Endothelial cell of umbilical vein (primary cell): ENCODE measurements at regions not wholly inside any gene's neighbourhood (a gene's known extent, or its start where the extent isn't known, plus 50 kb on each side); places are given as distances from the start of the nearest gene placed in this dataset.

Experiments
- BruUV-seq: library from RNA; stranded (reverse); fragments of 400-500 nt; replicated peaks from 2 replicates; lab custom pipeline; 2021; lab: Mats Ljungman, UMichigan
- CTCF ChIA-PET: fragments of 300-600, 350-600 bp; sonication (Branson Sonifier 250); formaldehyde crosslinking; loops from one replicate; lab custom pipeline; 2021; ENCODE audit warnings: antibody characterized with exemption, inconsistent platforms; lab: Charles Lee
- POLR2A ChIA-PET: fragments of 300-600, 350-600 bp; sonication (Branson Sonifier 250); formaldehyde crosslinking; loops from one replicate; lab custom pipeline; 2021; ENCODE audit warnings: antibody characterized with exemption, inconsistent platforms; lab: Charles Lee
- DNase-seq: peaks from one replicate; pipeline ENCODE4 v3.0.0-alpha.2; 2011; ENCODE audit warnings: low read depth, low spot score
- FAIRE-seq: peaks from 2 replicates; lab custom pipeline; 2011; peaks lifted over from hg19 to GRCh38; lab: Jason Lieb, UNC
- H2AFZ ChIP-seq: 2 replicates; pipeline ENCODE4 v1.6.0; 2012; ENCODE audit warnings: low read depth, low read length, control low read depth, inconsistent platforms
- H3K27ac ChIP-seq: 2 replicates; pipeline ENCODE4 v1.5.1; 2011; ENCODE audit warnings: low read depth, mild to moderate bottlenecking, control low read depth, low read length, moderate library complexity; ENCODE audit not compliant: insufficient read depth
- H3K27me3 ChIP-seq, 2 experiments: 2 replicates each; pipeline versions ENCODE4 v1.6.0 to v1.6.1; 2011; ENCODE audit warnings: low read length in 2 of 2, mixed read lengths in 1 of 2; ENCODE audit not compliant: control insufficient read depth in 2 of 2, insufficient read depth in 2 of 2
- H3K36me3 ChIP-seq, 2 experiments: 2 replicates in 1 of 2; 3 replicates in 1 of 2; pipeline ENCODE4 v1.5.1; 2011; ENCODE audit warnings: low read length in 2 of 2, mild to moderate bottlenecking in 1 of 2, moderate library complexity in 1 of 2; ENCODE audit not compliant: control insufficient read depth in 2 of 2, insufficient read depth in 2 of 2; ENCODE audit errors: extremely low read depth in 1 of 2
- H3K4me1 ChIP-seq: 3 replicates; pipeline ENCODE4 v1.5.1; 2011; ENCODE audit warnings: mild to moderate bottlenecking, low read length; ENCODE audit not compliant: control insufficient read depth, insufficient read depth; ENCODE audit errors: extremely low read depth
- H3K4me2 ChIP-seq: 2 replicates; pipeline ENCODE4 v1.6.1; 2011; ENCODE audit warnings: low read length, control low read depth, mixed read lengths; ENCODE audit not compliant: insufficient read depth
- H3K4me3 ChIP-seq, 3 experiments: fragments of 200-600 bp in 1 of 3; sonication (generic), shearing (Covaris generic) in 1 of 3; replicated peaks in 1 of 3; 2 replicates each; pipeline ENCODE4 v1.5.1; 2011 to 2016; ENCODE audit warnings: control low read depth in 3 of 3, low read length in 3 of 3, mild to moderate bottlenecking in 2 of 3, inconsistent platforms in 1 of 3, low read depth in 1 of 3, moderate library complexity in 1 of 3; ENCODE audit not compliant: insufficient read depth in 1 of 3
- H3K79me2 ChIP-seq: 2 replicates; pipeline ENCODE4 v1.6.0; 2012; ENCODE audit warnings: low read length, inconsistent platforms; ENCODE audit not compliant: control insufficient read depth, insufficient read depth
- H3K9ac ChIP-seq: replicated peaks from 2 replicates; pipeline ENCODE3; 2011; ENCODE audit warnings: low read length, control low read depth; ENCODE audit not compliant: insufficient read depth; ENCODE audit errors: extremely low read depth
- H3K9me1 ChIP-seq: replicated peaks from 3 replicates; pipeline ENCODE4 v1.6.0; 2011; ENCODE audit warnings: mild to moderate bottlenecking, low read length; ENCODE audit not compliant: control insufficient read depth, insufficient read depth; ENCODE audit errors: extremely low read depth
- H3K9me3 ChIP-seq: replicated peaks from 2 replicates; pipeline ENCODE4 v1.5.1; 2012; ENCODE audit warnings: low read length, inconsistent platforms; ENCODE audit not compliant: control insufficient read depth, insufficient read depth
- H4K20me1 ChIP-seq: replicated peaks from 2 replicates; pipeline ENCODE3; 2011; ENCODE audit warnings: mild to moderate bottlenecking, low read length; ENCODE audit not compliant: control insufficient read depth, insufficient read depth; ENCODE audit errors: extremely low read depth
- EZH2 ChIP-seq: IDR thresholded peaks from 2 replicates; pipeline ENCODE4 v1.6.1; 2012; ENCODE audit warnings: borderline replicate concordance, low read depth, mild to moderate bottlenecking, moderate library complexity, low read length, inconsistent platforms; ENCODE audit not compliant: severe bottlenecking
- FOS ChIP-seq: IDR thresholded peaks from 2 replicates; pipeline ENCODE4 v1.6.1; 2011; ENCODE audit warnings: mild to moderate bottlenecking, low read length, moderate library complexity, borderline replicate concordance; ENCODE audit not compliant: insufficient read depth
- GATA2 ChIP-seq: IDR thresholded peaks from 2 replicates; pipeline ENCODE4 v1.7.0; 2011; ENCODE audit warnings: low read depth, mild to moderate bottlenecking, moderate library complexity, mixed read lengths, low read length; ENCODE audit not compliant: insufficient read length, insufficient read depth
- JUN ChIP-seq: IDR thresholded peaks from 2 replicates; pipeline ENCODE4 v1.6.1; 2011; ENCODE audit warnings: borderline replicate concordance, low read depth; ENCODE audit not compliant: insufficient read length, insufficient read depth
- MYC ChIP-seq: IDR thresholded peaks from one replicate; pipeline ENCODE4 v1.6.1; 2011; ENCODE audit warnings: mild to moderate bottlenecking, low read depth, low read length
- POLR2A ChIP-seq: IDR thresholded peaks from 2 replicates; pipeline ENCODE4 v1.6.1; 2012; ENCODE audit warnings: low read depth, mild to moderate bottlenecking, control low read depth, low read length
- POLR2AphosphoS5 ChIP-seq: IDR thresholded peaks from 2 replicates; pipeline ENCODE4 v1.6.1; 2012; ENCODE audit warnings: low read depth, mild to moderate bottlenecking, control low read depth, low read length, moderate library complexity; ENCODE audit not compliant: insufficient read depth
- dilution Hi-C: fragments of 300-500 bp; cut with MboI; formaldehyde crosslinking; loops from one replicate; pipeline ENCODE4 v1.15.0; 2019; ENCODE audit warnings: low sequenced_read_pairs; ENCODE audit not compliant: extremely low pct_ligation_motif_present
- intact Hi-C: fragments of 100-400 bp; cut with micrococcal nuclease; formaldehyde crosslinking; loops from one replicate; pipeline ENCODE4 v1.10.0; 2022
- TF ChIP-seq, protein P1 (sequence below): IDR thresholded peaks from 2 replicates; pipeline ENCODE4 v1.6.1; 2011; ENCODE audit not compliant: insufficient read depth, insufficient read length

- Histone ChIP-seq H3K79me2 (no peaks in the 10 kb centered on the region), H3K27ac (no peak overlapping the region), H3K4me2 (no peak overlapping the region), H3K9me3 (no peaks in the 10 kb centered on the region), H3K9ac (no peak overlapping the region), H4K20me1 (no peaks in the 10 kb centered on the region), H3K9me1 (no peaks in the 10 kb centered on the region), H3K4me1 (no peaks in the 10 kb centered on the region), H2AFZ (no peak overlapping the region), H3K27me3 (no peaks in the 10 kb centered on the region), H3K4me3 (no peak overlapping the region), H3K36me3 (no peaks in the 10 kb centered on the region)
- dilution Hi-C loops = no loop called here
- TF ChIP-seq POLR2A (no peak), EZH2 (no peak), MYC (no peak), POLR2AphosphoS5 (no peak)
- POLR2A ChIA-PET = no interaction called here
- FAIRE-seq (no peak), DNase-seq (no peak)
- BruUV-seq = no TSS peak
- CTCF ChIA-PET = no interaction called here
- intact Hi-C loops = no loop called here
Measured at GRCh38 chr5:82942083-82942881, 134.9 kb downstream of the TMEM167A start.

DNA sequence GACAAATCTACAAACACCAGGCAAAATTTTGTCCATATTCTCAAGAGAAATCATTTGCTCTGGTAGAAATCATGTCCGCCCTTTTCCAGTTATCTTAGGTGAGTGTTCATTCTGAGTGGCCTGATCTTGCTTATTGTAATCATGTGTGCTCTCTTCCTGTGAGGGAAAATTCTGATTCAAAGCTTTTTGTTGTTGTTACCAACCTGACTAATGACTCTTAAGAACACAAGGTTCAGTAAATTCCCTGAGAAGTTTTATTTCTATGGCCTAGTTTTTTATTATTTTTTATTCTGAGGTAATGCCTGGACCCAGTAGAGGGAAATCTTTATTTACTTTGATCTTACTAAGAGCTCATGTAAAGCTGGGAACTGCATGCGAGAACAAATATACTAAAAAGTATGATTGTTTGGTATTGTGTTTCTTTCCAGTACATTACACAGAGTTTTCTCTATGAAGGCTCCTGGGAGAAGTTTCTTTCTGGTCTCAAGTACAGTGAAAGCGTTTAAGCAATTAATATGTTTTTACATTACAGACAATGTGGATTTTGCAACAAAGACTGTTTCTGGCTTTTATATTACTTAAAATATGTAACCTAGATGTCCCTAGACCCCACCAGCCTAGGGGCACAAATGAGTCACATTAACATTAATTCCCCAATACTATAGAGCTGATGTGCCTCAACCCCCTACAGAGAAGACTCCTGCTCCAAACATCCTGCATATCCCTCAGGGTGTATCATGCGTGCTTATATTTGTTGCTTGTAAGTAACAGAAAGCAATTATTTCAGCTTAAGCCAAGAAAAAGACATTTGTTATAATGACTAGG lies 138.1 kb downstream of the TMEM167A start:
- Histone ChIP-seq H3K9me1 (no peaks in the 10 kb centered on the region), H3K27me3 (no peaks in the 10 kb centered on the region), H3K4me3 (no peak overlapping the region), H3K27ac (no peak overlapping the region), H4K20me1 (no peaks in the 10 kb centered on the region), H3K4me2 (no peak overlapping the region), H3K79me2 (no peaks in the 10 kb centered on the region), H3K9me3 (no peaks in the 10 kb centered on the region), H3K36me3 (no peaks in the 10 kb centered on the region), H3K9ac (no peak overlapping the region), H2AFZ (no peak overlapping the region), H3K4me1 (no peaks in the 10 kb centered on the region)
- ChIA-PET POLR2A (no interaction called here), CTCF (interaction anchor here (1.3 kb wide), 2 partner anchors 12 to 575 kb away, joined by 3 read pairs; no protein-coding TSS in a partner anchor)
- TF ChIP-seq POLR2A (no peak), EZH2 (no peak), GATA2 (no peak), JUN (no peak), MYC (no peak), FOS (no peak)
- TF ChIP-seq, protein P1, sequence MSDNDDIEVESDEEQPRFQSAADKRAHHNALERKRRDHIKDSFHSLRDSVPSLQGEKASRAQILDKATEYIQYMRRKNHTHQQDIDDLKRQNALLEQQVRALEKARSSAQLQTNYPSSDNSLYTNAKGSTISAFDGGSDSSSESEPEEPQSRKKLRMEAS = no peak
- DNase-seq = no peak
- no peak for FAIRE-seq
- dilution Hi-C loops (no loop called here), intact Hi-C loops (no loop called here)
- no TSS peak for BruUV-seq
